ENCODE measurements at regions not wholly inside any gene's neighbourhood (a gene's known extent, or its start where the extent isn't known, plus 50 kb on each side); places are given as distances from the start of the nearest gene placed in this dataset.

- TF ChIP-seq, protein P1, sequence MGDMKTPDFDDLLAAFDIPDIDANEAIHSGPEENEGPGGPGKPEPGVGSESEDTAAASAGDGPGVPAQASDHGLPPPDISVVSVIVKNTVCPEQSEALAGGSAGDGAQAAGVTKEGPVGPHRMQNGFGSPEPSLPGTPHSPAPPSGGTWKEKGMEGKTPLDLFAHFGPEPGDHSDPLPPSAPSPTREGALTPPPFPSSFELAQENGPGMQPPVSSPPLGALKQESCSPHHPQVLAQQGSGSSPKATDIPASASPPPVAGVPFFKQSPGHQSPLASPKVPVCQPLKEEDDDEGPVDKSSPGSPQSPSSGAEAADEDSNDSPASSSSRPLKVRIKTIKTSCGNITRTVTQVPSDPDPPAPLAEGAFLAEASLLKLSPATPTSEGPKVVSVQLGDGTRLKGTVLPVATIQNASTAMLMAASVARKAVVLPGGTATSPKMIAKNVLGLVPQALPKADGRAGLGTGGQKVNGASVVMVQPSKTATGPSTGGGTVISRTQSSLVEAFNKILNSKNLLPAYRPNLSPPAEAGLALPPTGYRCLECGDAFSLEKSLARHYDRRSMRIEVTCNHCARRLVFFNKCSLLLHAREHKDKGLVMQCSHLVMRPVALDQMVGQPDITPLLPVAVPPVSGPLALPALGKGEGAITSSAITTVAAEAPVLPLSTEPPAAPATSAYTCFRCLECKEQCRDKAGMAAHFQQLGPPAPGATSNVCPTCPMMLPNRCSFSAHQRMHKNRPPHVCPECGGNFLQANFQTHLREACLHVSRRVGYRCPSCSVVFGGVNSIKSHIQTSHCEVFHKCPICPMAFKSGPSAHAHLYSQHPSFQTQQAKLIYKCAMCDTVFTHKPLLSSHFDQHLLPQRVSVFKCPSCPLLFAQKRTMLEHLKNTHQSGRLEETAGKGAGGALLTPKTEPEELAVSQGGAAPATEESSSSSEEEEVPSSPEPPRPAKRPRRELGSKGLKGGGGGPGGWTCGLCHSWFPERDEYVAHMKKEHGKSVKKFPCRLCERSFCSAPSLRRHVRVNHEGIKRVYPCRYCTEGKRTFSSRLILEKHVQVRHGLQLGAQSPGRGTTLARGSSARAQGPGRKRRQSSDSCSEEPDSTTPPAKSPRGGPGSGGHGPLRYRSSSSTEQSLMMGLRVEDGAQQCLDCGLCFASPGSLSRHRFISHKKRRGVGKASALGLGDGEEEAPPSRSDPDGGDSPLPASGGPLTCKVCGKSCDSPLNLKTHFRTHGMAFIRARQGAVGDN (CRISPR knock-in tag; IDR thresholded peaks at IDR 0.05): no peak
- TF ChIP-seq THRA (CRISPR knock-in tag; IDR thresholded peaks at IDR 0.05; ENCODE audit: borderline replicate concordance) (no peak), ZFY (CRISPR knock-in tag; IDR thresholded peaks at IDR 0.05) (no peak)
These were observed 57.5 kb upstream of the WDR1 start (continued) for GRCh38 chr4:10173754-10174749.

DNA sequence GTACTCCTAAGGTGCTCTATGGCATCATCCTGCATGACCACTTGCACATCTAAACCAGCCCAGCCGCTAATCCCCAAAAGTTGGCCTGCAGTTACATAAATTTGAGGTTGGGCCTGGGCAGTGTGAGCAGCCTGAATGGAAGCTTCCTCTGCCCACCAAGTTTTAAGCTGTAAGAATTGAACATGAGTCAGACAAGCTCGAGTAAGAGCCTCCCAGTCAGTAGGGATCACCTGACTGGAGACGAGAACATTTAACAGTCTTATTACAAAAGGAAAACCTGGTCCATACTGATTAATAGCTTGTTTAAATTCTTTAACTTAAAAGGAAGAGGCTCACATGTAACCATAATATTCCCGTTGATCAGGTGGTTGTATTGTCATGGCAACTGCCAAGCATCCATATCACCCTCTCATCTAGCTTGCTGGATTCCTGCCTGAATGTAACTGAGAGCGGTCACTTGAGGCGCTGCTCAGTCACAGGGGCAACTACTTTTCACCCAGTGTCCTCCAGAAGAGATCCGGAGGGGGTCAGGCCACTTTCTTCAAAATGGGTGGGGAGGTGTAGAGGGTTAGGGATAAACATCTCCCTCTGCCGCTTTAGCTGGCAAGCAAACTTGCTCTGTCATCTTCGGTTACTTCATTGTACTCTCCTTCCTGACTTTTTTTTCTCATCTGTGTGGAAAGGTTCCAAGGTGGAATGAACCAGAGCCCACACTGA, 56.6 kb upstream of the WDR1 start:
- ATAC-seq (no peak), DNase-seq (ENCODE audit: low spot score) (no peak), FAIRE-seq (no peak)
- H3K9me3 ChIP-seq (ENCODE audit: low read length): no peaks in the 10 kb centered on the region
- no peaks in the 10 kb centered on the region for H3K36me3 ChIP-seq (replicated peaks in 1 of 2; ENCODE audit: control insufficient read depth in 1 of 2, insufficient read depth in 2 of 2, low read length in 2 of 2)
- no peaks in the 10 kb centered on the region for H3K4me1 ChIP-seq (ENCODE audit: insufficient read depth, low read length)
- POLR2A ChIA-PET: no interaction called here
- BruUV-seq (replicated peaks): no TSS peak
- no peak overlapping the region for H3K4me2 ChIP-seq (ENCODE audit: low read depth, low read length)
- no peaks in the 10 kb centered on the region for H4K20me1 ChIP-seq (ENCODE audit: insufficient read depth, low read length)
- intact Hi-C loops (cut with micrococcal nuclease; ENCODE audit: unreplicated experiment): no loop called here
- 25% methylated on average over 7 of the region's 9 CpGs for WGBS (ENCODE audit: low lambda C conversion rate)
- no peaks in the 10 kb centered on the region for H3K79me2 ChIP-seq (ENCODE audit: insufficient read depth, low read length)
- H3K27me3 ChIP-seq (ENCODE audit: control insufficient read depth in 1 of 2, insufficient read depth in 2 of 2, low read length in 2 of 2): peaks cover 0 to 1% of the 10 kb centered on the region in 2 experiments; a peak in 1 of 5 replicates
- CTCF ChIA-PET (ENCODE audit: low intra/inter-chr PET ratio, low total read pairs): no interaction called here
- no peak overlapping the region for H3K9ac ChIP-seq (ENCODE audit: insufficient read depth, low read depth, low read length)
- no peak overlapping the region for H3K4me3 ChIP-seq (replicated peaks in 1 of 3; ENCODE audit: insufficient read depth in 1 of 3, low read depth in 2 of 3, low read length in 3 of 3)
- H3K27ac ChIP-seq (ENCODE audit: extremely low read length, insufficient read depth, low read length): no peak overlapping the region
- in situ Hi-C loops (cut with HindIII; ENCODE audit: extremely low pct_ligation_motif_present, low pct_unique_long_range_greater_than_20kb): loop anchor here (25.0 kb wide), 1 partner anchor 1239 kb away; no protein-coding TSS in a partner anchor
- TF ChIP-seq RFX1 (IDR thresholded peaks at IDR 0.05) (0 out of 2 replicates have a peak, but pooled peaks have one; percentile 19), SAFB2 (CRISPR knock-in tag; IDR thresholded peaks at IDR 0.05; ENCODE audit: borderline replicate concordance, low read depth) (no peak), HNRNPLL (IDR thresholded peaks at IDR 0.05; ENCODE audit: low read depth, low read length, poor library complexity, severe bottlenecking) (no peak)
- H2AFZ ChIP-seq (ENCODE audit: low read length): no peak overlapping the region
